GM12891 (cell line): ENCODE measurements at regions not wholly inside any gene's neighbourhood (a gene's known extent, or its start where the extent isn't known, plus 50 kb on each side); places are given as distances from the start of the nearest gene placed in this dataset.

Source experiments
- POLR2A ChIP-seq: IDR thresholded peaks from 2 replicates; pipeline ENCODE4 v1.6.1; 2011; ENCODE audit warnings: low read depth, low read length, control low read depth
- TAF1 ChIP-seq: IDR thresholded peaks from 2 replicates; pipeline ENCODE4 v1.6.1; 2011; ENCODE audit warnings: low read depth, low read length, control low read depth

- no peak for TF ChIP-seq POLR2A
- no peak for TF ChIP-seq TAF1
Measured at GRCh38 chr18:28781616-28782362, 604.9 kb upstream of the CDH2 start.
